ENCODE measurements at regions not wholly inside any gene's neighbourhood (a gene's known extent, or its start where the extent isn't known, plus 50 kb on each side); places are given as distances from the start of the nearest gene placed in this dataset.

DNA sequence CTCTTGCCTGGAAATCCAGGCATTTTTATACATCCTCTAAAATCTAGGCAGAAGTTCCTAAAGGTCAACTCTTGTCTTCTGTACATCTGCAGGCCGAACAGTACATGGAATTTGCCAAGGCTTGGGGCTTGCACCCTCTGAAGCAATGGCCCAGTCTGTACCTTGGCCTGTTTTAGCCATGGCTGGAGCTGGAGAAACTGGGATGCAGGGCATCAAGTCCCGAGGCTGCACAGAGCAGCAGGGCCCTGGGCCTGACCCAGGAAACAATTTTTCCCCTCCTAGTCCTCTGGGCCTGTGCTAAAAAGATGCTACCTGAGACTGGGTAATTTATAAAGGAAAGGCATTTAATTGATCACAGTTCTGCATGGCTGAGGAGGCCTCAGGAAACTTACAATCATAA is 520.8 kb upstream of the MIR17HG start:
- Mint-ChIP-seq H3K4me1 (no peaks in the 10 kb centered on the region), H3K4me3 (no peak overlapping the region), H3K27me3 (ENCODE audit: low read depth, poor library complexity) (peaks cover 5% of the 10 kb centered on the region), H3K27ac (no peak overlapping the region), H3K9me3 (no peaks in the 10 kb centered on the region), H3K36me3 (ENCODE audit: low read depth) (no peaks in the 10 kb centered on the region)
- DNase-seq, result no peak
- no peak for TF ChIP-seq CTCF (IDR thresholded peaks at IDR 0.05)

DNA sequence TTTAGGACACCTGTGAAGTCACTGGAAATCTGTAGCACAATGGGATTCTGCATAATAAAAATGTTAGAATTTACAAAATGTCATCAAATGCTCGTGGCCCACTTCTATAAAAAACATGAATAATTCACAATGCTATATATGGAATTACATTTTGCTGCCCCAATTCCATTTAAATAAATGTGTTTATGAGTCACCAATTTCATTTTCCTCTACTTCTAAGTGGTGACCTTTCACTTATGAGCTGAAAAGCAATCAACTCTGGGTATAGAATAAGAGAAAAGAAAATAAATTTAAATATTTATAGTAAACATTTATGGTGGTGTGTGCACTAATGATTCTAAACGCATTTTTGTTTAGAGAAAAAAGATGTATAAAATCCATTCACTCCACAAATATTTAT is 516.7 kb upstream of the MIR17HG start:
- H3K27me3 Mint-ChIP-seq (ENCODE audit: low read depth, poor library complexity), result peaks cover 5% of the 10 kb centered on the region
- no peak for DNase-seq
- H3K36me3 Mint-ChIP-seq (ENCODE audit: low read depth), result no peaks in the 10 kb centered on the region
- H3K27ac Mint-ChIP-seq, result no peak overlapping the region
- no peaks in the 10 kb centered on the region for H3K9me3 Mint-ChIP-seq
- no peaks in the 10 kb centered on the region for H3K4me1 Mint-ChIP-seq
- no peak for TF ChIP-seq CTCF (IDR thresholded peaks at IDR 0.05)
- no peak overlapping the region for H3K4me3 Mint-ChIP-seq

- TF ChIP-seq CTCF (IDR thresholded peaks at IDR 0.05), result no peak
- Mint-ChIP-seq H3K27me3 (ENCODE audit: low read depth, poor library complexity) (no peaks in the 10 kb centered on the region), H3K4me3 (no peak overlapping the region), H3K27ac (no peak overlapping the region), H3K9me3 (no peaks in the 10 kb centered on the region), H3K36me3 (ENCODE audit: low read depth) (no peaks in the 10 kb centered on the region), H3K4me1 (no peaks in the 10 kb centered on the region)
- no peak for DNase-seq
Observed at GRCh38 chr13:90833951-90834350, 513.5 kb upstream of the MIR17HG start.

- Mint-ChIP-seq H3K4me1 (no peaks in the 10 kb centered on the region), H3K4me3 (no peak overlapping the region), H3K27me3 (ENCODE audit: low read depth, poor library complexity) (no peaks in the 10 kb centered on the region), H3K27ac (no peak overlapping the region), H3K9me3 (no peaks in the 10 kb centered on the region), H3K36me3 (ENCODE audit: low read depth) (no peaks in the 10 kb centered on the region)
- no peak for DNase-seq
- TF ChIP-seq CTCF (IDR thresholded peaks at IDR 0.05), result no peak
Observed at GRCh38 chr13:90834700-90835099, 512.8 kb upstream of the MIR17HG start.

- H3K27ac Mint-ChIP-seq, result no peak overlapping the region
- H3K9me3 Mint-ChIP-seq, result peaks cover 5% of the 10 kb centered on the region
- TF ChIP-seq CTCF (IDR thresholded peaks at IDR 0.05), result no peak
- H3K36me3 Mint-ChIP-seq (ENCODE audit: low read depth), result no peaks in the 10 kb centered on the region
- H3K4me3 Mint-ChIP-seq, result no peak overlapping the region
- no peak for DNase-seq
- H3K4me1 Mint-ChIP-seq, result no peaks in the 10 kb centered on the region
- H3K27me3 Mint-ChIP-seq (ENCODE audit: low read depth, poor library complexity), result peaks cover 5% of the 10 kb centered on the region
Observed at GRCh38 chr13:90835826-90836225, 511.7 kb upstream of the MIR17HG start.

GRCh38 chr13:90838317-90838960 is 509.0 kb upstream of the MIR17HG start:
- TF ChIP-seq CTCF (IDR thresholded peaks at IDR 0.05), result no peak
- DNase-seq, result no peak
- Mint-ChIP-seq H3K4me1 (no peaks in the 10 kb centered on the region), H3K4me3 (no peak overlapping the region), H3K27ac (no peak overlapping the region), H3K9me3 (peaks cover 5% of the 10 kb centered on the region), H3K36me3 (ENCODE audit: low read depth) (no peaks in the 10 kb centered on the region), H3K27me3 (ENCODE audit: low read depth, poor library complexity) (peaks cover 6% of the 10 kb centered on the region)
